ENCODE measurements at regions not wholly inside any gene's neighbourhood (a gene's known extent, or its start where the extent isn't known, plus 50 kb on each side); places are given as distances from the start of the nearest gene placed in this dataset.
"Not testable (repeated sequence)": the region's sequence is repeated elsewhere in the genome, so short reads cannot be mapped to it uniquely, and the experiment has no call there.

DNA sequence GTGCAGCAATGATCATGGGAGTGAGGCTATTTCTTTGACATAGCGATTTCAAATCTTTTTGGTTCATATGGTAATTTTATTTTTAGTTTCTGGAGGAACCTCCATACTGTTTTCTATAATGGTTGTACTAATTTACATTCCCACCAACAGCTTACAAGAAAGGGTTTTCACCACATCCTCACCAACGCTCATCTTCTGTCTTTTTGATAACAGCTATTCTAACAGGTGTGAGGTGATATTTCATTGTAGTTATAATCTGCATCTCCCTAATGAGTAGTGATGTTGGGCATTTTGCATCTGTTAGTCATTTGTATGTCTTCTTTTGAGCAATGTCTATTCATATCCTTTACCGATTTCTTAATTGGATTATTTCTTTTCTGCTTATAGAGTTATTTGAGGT is 75.0 kb upstream of the FHIP2A start:
- no peak for TF ChIP-seq FOXP2 (optimal IDR thresholded peaks at IDR 0.05; ENCODE audit: control extremely low read depth, extremely low read length, insufficient read depth)
- no peak for TF ChIP-seq EZH2 (IDR thresholded peaks at IDR 0.05)
- TF ChIP-seq POLR2AphosphoS5 (IDR thresholded peaks at IDR 0.05; ENCODE audit: borderline replicate concordance, low read depth, low read length) = no peak
- Histone ChIP-seq H3K4me3 (no peak overlapping the region), H3K9ac (ENCODE audit: insufficient read length) (no peak overlapping the region), H3K36me3 (ENCODE audit: insufficient read depth, low read length) (no peaks in the 10 kb centered on the region), H3K27ac (no peak overlapping the region), H3K9me3 (ENCODE audit: low read depth, low read length) (no peaks in the 10 kb centered on the region)
- no peak for DNase-seq (ENCODE audit: low read depth, low spot score)

DNA sequence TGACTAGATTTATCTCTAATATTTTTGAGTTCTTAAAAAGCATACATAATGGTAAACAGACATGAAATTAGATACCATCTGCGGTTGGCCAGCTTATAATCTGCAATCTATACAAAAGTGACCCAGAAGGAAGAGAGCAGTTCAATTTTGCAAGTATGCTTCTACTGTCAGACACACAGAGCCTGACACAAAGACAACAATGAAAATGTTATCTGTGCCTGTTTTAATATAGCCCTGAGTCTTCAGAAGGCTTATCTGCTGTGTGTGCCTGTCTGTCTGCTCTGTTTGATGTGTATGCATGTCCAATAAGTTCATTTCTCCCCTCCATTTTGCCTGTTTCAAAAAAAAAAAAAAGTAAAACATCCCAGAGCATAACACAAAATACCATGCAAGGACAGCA is 73.3 kb upstream of the FHIP2A start:
- TF ChIP-seq FOXP2 (optimal IDR thresholded peaks at IDR 0.05; ENCODE audit: control extremely low read depth, extremely low read length, insufficient read depth) = no peak
- TF ChIP-seq POLR2AphosphoS5 (IDR thresholded peaks at IDR 0.05; ENCODE audit: borderline replicate concordance, low read depth, low read length) = no peak
- TF ChIP-seq EZH2 (IDR thresholded peaks at IDR 0.05) = no peak
- no peak overlapping the region for H3K9ac ChIP-seq (ENCODE audit: insufficient read length)
- no peaks in the 10 kb centered on the region for H3K36me3 ChIP-seq (ENCODE audit: insufficient read depth, low read length)
- no peaks in the 10 kb centered on the region for H3K9me3 ChIP-seq (ENCODE audit: low read depth, low read length)
- no peak overlapping the region for H3K4me3 ChIP-seq
- no peak for DNase-seq (ENCODE audit: low read depth, low spot score)
- H3K27ac ChIP-seq = no peak overlapping the region

GRCh38 chr10:114749014-114749413 is 72.6 kb upstream of the FHIP2A start:
- no peak overlapping the region for H3K9ac ChIP-seq (ENCODE audit: insufficient read length)
- no peaks in the 10 kb centered on the region for H3K9me3 ChIP-seq (ENCODE audit: low read depth, low read length)
- H3K27ac ChIP-seq = no peak overlapping the region
- no peak overlapping the region for H3K4me3 ChIP-seq
- H3K36me3 ChIP-seq (ENCODE audit: insufficient read depth, low read length) = no peaks in the 10 kb centered on the region
- no peak for DNase-seq (ENCODE audit: low read depth, low spot score)
- TF ChIP-seq FOXP2 (optimal IDR thresholded peaks at IDR 0.05; ENCODE audit: control extremely low read depth, extremely low read length, insufficient read depth) (no peak), POLR2AphosphoS5 (IDR thresholded peaks at IDR 0.05; ENCODE audit: borderline replicate concordance, low read depth, low read length) (no peak), EZH2 (IDR thresholded peaks at IDR 0.05) (no peak)

DNA sequence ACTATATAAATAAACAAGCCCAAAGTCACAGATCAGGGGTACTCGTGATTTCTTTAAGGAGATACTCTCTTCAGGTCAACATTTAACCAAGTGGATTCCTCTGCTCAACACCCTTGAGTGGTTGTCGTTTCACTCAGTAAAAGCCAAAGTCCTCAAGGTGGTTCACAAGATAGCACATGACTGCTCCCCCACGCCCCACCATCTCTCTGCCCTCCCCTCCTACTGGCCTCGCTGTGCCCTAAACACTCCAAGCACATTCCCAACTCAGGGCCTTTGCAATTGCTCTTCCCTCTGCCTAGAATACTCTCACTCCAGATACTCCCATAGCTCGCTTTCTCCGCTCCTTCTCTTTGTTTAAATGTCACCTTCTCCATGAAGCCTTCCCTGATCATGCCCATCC is 72.1 kb upstream of the FHIP2A start:
- no peak overlapping the region for H3K9ac ChIP-seq (ENCODE audit: insufficient read length)
- no peak for DNase-seq (ENCODE audit: low read depth, low spot score)
- TF ChIP-seq EZH2 (IDR thresholded peaks at IDR 0.05) (no peak), POLR2AphosphoS5 (IDR thresholded peaks at IDR 0.05; ENCODE audit: borderline replicate concordance, low read depth, low read length) (no peak), FOXP2 (optimal IDR thresholded peaks at IDR 0.05; ENCODE audit: control extremely low read depth, extremely low read length, insufficient read depth) (no peak)
- no peak overlapping the region for H3K4me3 ChIP-seq
- no peaks in the 10 kb centered on the region for H3K9me3 ChIP-seq (ENCODE audit: low read depth, low read length)
- H3K27ac ChIP-seq = no peak overlapping the region
- no peaks in the 10 kb centered on the region for H3K36me3 ChIP-seq (ENCODE audit: insufficient read depth, low read length)

DNA sequence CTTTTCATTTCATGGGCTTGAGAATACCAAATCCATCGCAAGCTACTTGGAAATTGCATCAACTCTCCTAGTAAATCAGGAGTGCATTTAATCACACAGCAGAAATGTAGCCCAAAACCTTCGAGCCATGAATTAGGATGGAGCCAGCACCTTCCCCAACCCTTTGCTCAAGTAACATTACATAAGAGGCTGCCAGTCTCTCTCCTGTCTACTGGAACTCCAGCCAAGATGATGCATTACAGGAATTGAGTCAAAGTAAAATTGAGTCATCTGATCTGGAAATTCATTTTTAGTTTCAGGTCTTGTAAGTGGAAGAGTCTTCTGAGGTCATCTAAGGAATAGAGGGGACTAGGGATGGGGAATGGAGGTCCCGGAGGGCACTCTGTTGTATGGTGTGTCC is 69.7 kb upstream of the FHIP2A start:
- TF ChIP-seq FOXP2 (optimal IDR thresholded peaks at IDR 0.05; ENCODE audit: control extremely low read depth, extremely low read length, insufficient read depth) (no peak), EZH2 (IDR thresholded peaks at IDR 0.05) (no peak), POLR2AphosphoS5 (IDR thresholded peaks at IDR 0.05; ENCODE audit: borderline replicate concordance, low read depth, low read length) (no peak)
- H3K4me3 ChIP-seq = no peak overlapping the region
- no peak for DNase-seq (ENCODE audit: low read depth, low spot score)
- H3K9ac ChIP-seq (ENCODE audit: insufficient read length) = no peak overlapping the region
- H3K36me3 ChIP-seq (ENCODE audit: insufficient read depth, low read length) = no peaks in the 10 kb centered on the region
- no peak overlapping the region for H3K27ac ChIP-seq
- H3K9me3 ChIP-seq (ENCODE audit: low read depth, low read length) = no peaks in the 10 kb centered on the region

DNA sequence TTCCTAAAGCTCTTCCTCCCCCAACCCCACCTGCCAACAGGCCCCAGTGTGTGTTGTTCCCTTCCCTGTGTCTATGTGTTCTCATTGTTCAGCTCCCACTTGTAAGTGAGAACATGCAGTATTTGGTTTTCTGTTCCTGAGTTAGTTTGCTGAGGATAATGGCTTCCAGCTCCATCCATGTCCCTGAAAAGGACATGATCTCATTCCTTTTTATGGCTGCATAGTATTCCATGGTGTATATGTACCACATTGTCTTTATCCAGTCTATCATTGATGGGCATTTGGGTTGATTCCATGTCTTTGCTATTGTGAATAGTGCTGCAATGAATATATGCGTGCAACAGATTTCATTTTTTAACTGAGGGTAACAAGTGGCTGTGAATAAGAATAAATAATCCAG is 69.0 kb upstream of the FHIP2A start:
- not testable (repeated sequence) for H3K9me3 ChIP-seq (ENCODE audit: low read depth, low read length); DNase-seq (ENCODE audit: low read depth, low spot score); H3K36me3 ChIP-seq (ENCODE audit: insufficient read depth, low read length); H3K9ac ChIP-seq (ENCODE audit: insufficient read length); H3K27ac ChIP-seq; H3K4me3 ChIP-seq

DNA sequence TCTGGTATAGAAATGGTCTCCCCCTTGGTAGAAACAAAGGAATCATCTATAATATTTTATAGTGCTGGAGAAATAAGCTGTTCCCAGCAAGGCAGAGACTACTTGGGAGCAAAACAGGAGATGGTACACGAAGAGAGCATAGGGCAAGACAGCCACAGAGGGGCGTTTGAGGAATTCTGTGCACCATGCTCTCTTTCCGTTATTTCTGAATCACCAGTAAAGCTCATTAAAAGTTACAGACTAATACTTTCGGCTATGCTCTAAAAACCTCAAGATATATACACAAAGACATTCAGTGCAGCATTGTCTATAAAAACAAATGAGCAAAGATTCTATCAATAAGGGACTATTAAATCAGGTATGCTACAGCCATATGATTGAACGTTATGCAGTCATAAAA is 68.5 kb upstream of the FHIP2A start:
- no peaks in the 10 kb centered on the region for H3K36me3 ChIP-seq (ENCODE audit: insufficient read depth, low read length)
- no peak overlapping the region for H3K27ac ChIP-seq
- no peak overlapping the region for H3K4me3 ChIP-seq
- no peak overlapping the region for H3K9ac ChIP-seq (ENCODE audit: insufficient read length)
- H3K9me3 ChIP-seq (ENCODE audit: low read depth, low read length) = no peaks in the 10 kb centered on the region
- no peak for TF ChIP-seq EZH2 (IDR thresholded peaks at IDR 0.05)
- TF ChIP-seq FOXP2 (optimal IDR thresholded peaks at IDR 0.05; ENCODE audit: control extremely low read depth, extremely low read length, insufficient read depth) = no peak
- no peak for TF ChIP-seq POLR2AphosphoS5 (IDR thresholded peaks at IDR 0.05; ENCODE audit: borderline replicate concordance, low read depth, low read length)
- DNase-seq (ENCODE audit: low read depth, low spot score) = no peak

- H3K27ac ChIP-seq = no peak overlapping the region
- no peaks in the 10 kb centered on the region for H3K9me3 ChIP-seq (ENCODE audit: low read depth, low read length)
- no peak overlapping the region for H3K9ac ChIP-seq (ENCODE audit: insufficient read length)
- no peak for TF ChIP-seq FOXP2 (optimal IDR thresholded peaks at IDR 0.05; ENCODE audit: control extremely low read depth, extremely low read length, insufficient read depth)
- no peak for TF ChIP-seq EZH2 (IDR thresholded peaks at IDR 0.05)
- TF ChIP-seq POLR2AphosphoS5 (IDR thresholded peaks at IDR 0.05; ENCODE audit: borderline replicate concordance, low read depth, low read length) = no peak
- no peaks in the 10 kb centered on the region for H3K36me3 ChIP-seq (ENCODE audit: insufficient read depth, low read length)
- no peak for DNase-seq (ENCODE audit: low read depth, low spot score)
- no peak overlapping the region for H3K4me3 ChIP-seq
Observed at GRCh38 chr10:114754445-114755320, 66.9 kb upstream of the FHIP2A start.

GRCh38 chr10:114755537-114755936 is 66.0 kb upstream of the FHIP2A start:
- DNase-seq (ENCODE audit: low read depth, low spot score) = no peak
- no peak overlapping the region for H3K27ac ChIP-seq
- no peaks in the 10 kb centered on the region for H3K9me3 ChIP-seq (ENCODE audit: low read depth, low read length)
- no peak overlapping the region for H3K4me3 ChIP-seq
- H3K9ac ChIP-seq (ENCODE audit: insufficient read length) = no peak overlapping the region
- no peak for TF ChIP-seq EZH2 (IDR thresholded peaks at IDR 0.05)
- TF ChIP-seq POLR2AphosphoS5 (IDR thresholded peaks at IDR 0.05; ENCODE audit: borderline replicate concordance, low read depth, low read length) = no peak
- no peak for TF ChIP-seq FOXP2 (optimal IDR thresholded peaks at IDR 0.05; ENCODE audit: control extremely low read depth, extremely low read length, insufficient read depth)
- H3K36me3 ChIP-seq (ENCODE audit: insufficient read depth, low read length) = no peaks in the 10 kb centered on the region
